IPS DF 6.9 (cell line): ENCODE measurements at regions not wholly inside any gene's neighbourhood (a gene's known extent, or its start where the extent isn't known, plus 50 kb on each side); places are given as distances from the start of the nearest gene placed in this dataset.

Experiments
- DNase-seq: peaks from one replicate; pipeline ENCODE4 v3.0.0-alpha.2; 2013; ENCODE audit warnings: low read depth, low spot score
- H3K27ac ChIP-seq: one replicate; pipeline ENCODE4 v1.5.1; 2013; ENCODE audit warnings: low read length, control low read depth
- H3K27me3 ChIP-seq: 2 replicates; pipeline ENCODE4 v1.6.1; 2013; ENCODE audit warnings: mild to moderate bottlenecking, low read length; ENCODE audit not compliant: control insufficient read depth, insufficient read depth
- H3K36me3 ChIP-seq: 2 replicates; pipeline ENCODE4 v1.6.1; 2013; ENCODE audit warnings: low read length; ENCODE audit not compliant: control insufficient read depth, insufficient read depth
- H3K4me1 ChIP-seq: 2 replicates; pipeline ENCODE4 v1.6.1; 2013; ENCODE audit warnings: low read length; ENCODE audit not compliant: control insufficient read depth, insufficient read depth
- H3K4me3 ChIP-seq: 2 replicates; pipeline ENCODE4 v1.5.1; 2013; ENCODE audit warnings: mild to moderate bottlenecking, low read length
- H3K9me3 ChIP-seq: 2 replicates; pipeline ENCODE4 v1.6.1; 2013; ENCODE audit warnings: low read length, inconsistent platforms; ENCODE audit not compliant: control insufficient read depth, insufficient read depth
- WGBS: extraction: QIAGEN DNeasy Blood & Tissue Kit; methylation state at CpG from one replicate; pipeline ENCODE4 v1.1.7; 2013; ENCODE audit warnings: mixed read lengths, missing lambda C conversion rate; ENCODE audit not compliant: insufficient read length, insufficient coverage; 5-methylcytosine and 5-hydroxymethylcytosine counted together

GRCh38 chr9:108211411-108211955, 644.3 kb downstream of the ACTL7B start:
- Histone ChIP-seq H3K27me3 (no peaks in the 10 kb centered on the region), H3K4me1 (no peaks in the 10 kb centered on the region), H3K4me3 (no peak overlapping the region), H3K27ac (no peak overlapping the region), H3K9me3 (no peaks in the 10 kb centered on the region), H3K36me3 (no peaks in the 10 kb centered on the region)
- no peak for DNase-seq
- no CpG with 5 or more reads among the region's 1 CpG for WGBS

DNA sequence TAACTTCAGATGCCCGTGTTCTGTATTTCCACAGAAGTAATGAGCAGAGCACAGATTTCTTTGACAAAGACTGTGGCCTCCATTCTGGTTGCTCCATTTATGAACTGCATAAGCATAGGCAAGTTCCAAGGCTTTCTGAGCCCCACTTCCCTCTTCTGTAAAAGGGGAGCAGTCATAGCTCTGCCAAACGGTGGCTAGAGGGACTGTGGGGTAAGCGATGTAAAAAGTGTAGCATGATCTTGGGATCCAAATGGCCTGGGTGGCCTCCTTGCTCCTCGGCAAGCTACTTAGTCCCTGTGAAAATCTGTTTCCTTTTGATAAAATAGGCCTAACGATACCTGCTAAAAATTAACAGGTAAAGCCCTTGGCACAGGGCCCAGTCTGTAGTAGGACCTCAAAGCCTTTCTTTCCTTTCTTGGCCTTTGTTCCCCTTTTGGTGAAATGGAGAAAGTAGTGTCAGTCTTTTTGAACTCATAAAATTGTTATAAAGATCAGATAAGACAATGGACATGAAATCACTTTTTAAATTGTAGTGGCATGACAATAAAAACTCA, 646.6 kb downstream of the ACTL7B start:
- no peak for DNase-seq
- Histone ChIP-seq H3K4me1 (no peaks in the 10 kb centered on the region), H3K36me3 (no peaks in the 10 kb centered on the region), H3K4me3 (no peak overlapping the region), H3K27me3 (no peaks in the 10 kb centered on the region), H3K9me3 (no peaks in the 10 kb centered on the region), H3K27ac (no peak overlapping the region)
- WGBS = no CpG with 5 or more reads among the region's 5 CpGs

DNA sequence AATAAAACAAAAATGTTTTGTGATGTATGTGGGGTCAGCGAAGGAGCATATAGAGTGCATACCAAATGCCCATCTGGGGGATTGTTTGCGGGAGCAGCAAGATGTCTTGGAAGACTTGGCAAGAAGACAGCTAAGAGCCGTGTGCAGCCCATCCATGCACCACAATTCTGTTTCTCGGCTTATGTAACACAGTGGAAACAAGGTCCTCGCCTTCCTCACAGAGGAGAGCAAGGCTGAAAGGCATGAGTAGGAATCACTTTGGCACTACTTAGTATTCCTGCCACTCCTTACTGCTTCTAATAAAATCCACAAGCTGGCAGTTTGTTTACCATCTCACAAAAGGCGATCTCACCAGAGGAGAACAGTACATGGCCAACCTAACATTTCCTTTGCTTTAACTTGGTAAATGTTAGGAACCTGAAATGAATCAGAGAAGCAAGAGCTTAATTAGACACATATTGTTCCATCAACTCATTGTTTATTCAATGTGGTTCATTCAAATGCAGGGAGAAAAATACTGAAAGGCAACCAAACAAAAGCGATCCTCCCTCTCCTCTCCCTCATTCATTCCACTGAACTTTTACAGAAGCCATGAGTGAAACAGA, 648.1 kb downstream of the ACTL7B start:
- no CpG with 5 or more reads among the region's 7 CpGs for WGBS
- DNase-seq = no peak
- H3K9me3 ChIP-seq = no peaks in the 10 kb centered on the region

GRCh38 chr9:108205276-108205675, 650.5 kb downstream of the ACTL7B start:
- no peak for DNase-seq
- no peaks in the 10 kb centered on the region for H3K9me3 ChIP-seq
- H3K27ac ChIP-seq = no peak overlapping the region
- H3K27me3 ChIP-seq = no peaks in the 10 kb centered on the region
- H3K4me3 ChIP-seq = no peak overlapping the region
- H3K4me1 ChIP-seq = no peaks in the 10 kb centered on the region
- H3K36me3 ChIP-seq = no peaks in the 10 kb centered on the region

More for the DNA sequence above, 648.1 kb downstream of the ACTL7B start:
- Histone ChIP-seq H3K27ac (no peak overlapping the region), H3K4me1 (no peaks in the 10 kb centered on the region), H3K27me3 (no peaks in the 10 kb centered on the region), H3K4me3 (no peak overlapping the region), H3K36me3 (no peaks in the 10 kb centered on the region)

- no peaks in the 10 kb centered on the region for H3K36me3 ChIP-seq
- DNase-seq = no peak
- no peak overlapping the region for H3K27ac ChIP-seq
- no CpG with 5 or more reads among the region's 1 CpG for WGBS
- no peaks in the 10 kb centered on the region for H3K27me3 ChIP-seq
- H3K4me3 ChIP-seq = no peak overlapping the region
- no peaks in the 10 kb centered on the region for H3K4me1 ChIP-seq
- H3K9me3 ChIP-seq = no peaks in the 10 kb centered on the region
These were observed 657.9 kb downstream of the ACTL7B start for GRCh38 chr9:108197899-108198298.

DNA sequence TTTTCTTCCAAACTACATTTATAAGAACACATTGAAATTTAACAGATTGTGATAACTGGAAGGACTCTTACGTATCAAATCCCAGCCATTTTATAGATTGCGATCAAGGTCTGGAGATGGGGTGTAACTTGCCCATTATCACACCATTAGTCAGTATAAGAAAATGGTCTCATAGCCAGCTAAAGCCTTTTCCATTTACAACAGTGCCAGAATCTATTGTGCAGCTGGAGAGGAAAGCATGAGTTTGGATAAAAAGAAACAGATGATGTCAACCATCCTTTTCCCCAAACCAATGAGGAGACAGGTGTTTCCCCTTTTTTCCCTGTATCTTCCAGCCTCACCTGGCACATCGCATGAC, 658.8 kb downstream of the ACTL7B start:
- WGBS = no CpG with 5 or more reads among the region's 3 CpGs

DNA sequence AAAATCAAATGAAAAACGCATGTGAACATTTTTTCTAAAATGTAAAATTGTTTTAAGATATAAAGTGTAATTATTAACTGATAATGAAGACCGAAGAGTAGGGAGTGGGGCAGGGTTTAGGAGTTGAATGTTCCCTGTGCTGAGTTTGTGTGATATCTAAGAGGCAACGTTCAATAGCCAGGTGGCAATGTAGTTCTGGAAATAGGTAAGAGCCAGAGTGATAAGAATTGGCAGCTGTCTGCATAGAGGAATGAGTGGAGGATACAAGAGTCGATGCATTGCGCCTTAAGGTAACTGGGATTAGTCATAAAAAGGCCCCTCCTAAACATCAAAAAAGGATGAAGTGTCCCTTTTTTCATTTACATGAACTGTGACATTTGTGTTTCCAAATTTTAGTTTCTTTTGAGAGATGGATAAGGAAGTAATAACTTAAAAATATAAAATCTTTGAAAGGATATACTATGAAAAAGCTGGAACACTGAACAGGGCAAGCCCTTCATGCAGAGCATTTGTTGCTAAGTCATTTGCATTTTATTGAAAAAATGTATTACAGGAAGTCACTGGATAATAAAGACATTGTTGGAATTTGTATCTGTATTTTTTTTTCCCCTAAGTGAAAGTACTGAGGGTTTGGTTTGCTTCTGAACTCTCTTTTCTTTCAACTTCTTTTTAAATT, 659.3 kb downstream of the ACTL7B start:
- no peak for DNase-seq
- Histone ChIP-seq H3K27ac (no peak overlapping the region), H3K4me1 (no peaks in the 10 kb centered on the region), H3K36me3 (no peaks in the 10 kb centered on the region), H3K27me3 (no peaks in the 10 kb centered on the region), H3K4me3 (no peak overlapping the region), H3K9me3 (no peaks in the 10 kb centered on the region)
- 100% methylated on average over 2 of the region's 5 CpGs for WGBS

More for the DNA sequence above, 658.8 kb downstream of the ACTL7B start:
- no peak overlapping the region for H3K27ac ChIP-seq
- DNase-seq = no peak
- no peaks in the 10 kb centered on the region for H3K4me1 ChIP-seq
- no peak overlapping the region for H3K4me3 ChIP-seq
- no peaks in the 10 kb centered on the region for H3K36me3 ChIP-seq
- H3K9me3 ChIP-seq = no peaks in the 10 kb centered on the region
- H3K27me3 ChIP-seq = no peaks in the 10 kb centered on the region

DNA sequence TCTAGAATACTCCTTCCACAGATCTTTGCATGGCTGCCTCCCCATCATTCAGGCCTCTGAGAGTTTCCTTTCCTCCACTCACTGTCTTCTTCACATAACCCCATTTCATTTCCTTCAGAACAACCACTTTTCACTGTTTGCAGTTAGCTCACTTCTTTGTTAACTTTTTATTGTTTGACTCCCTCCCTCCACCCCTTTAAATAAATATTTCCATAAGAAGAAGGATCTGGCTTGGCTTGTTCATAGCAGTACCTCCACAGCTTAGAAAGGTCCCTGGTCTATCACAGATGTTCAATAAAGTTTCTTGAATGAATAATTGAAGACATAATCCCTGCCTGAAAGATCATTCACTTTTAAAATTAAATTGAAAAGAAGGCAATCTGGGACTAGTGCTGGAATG, 661.6 kb downstream of the ACTL7B start:
- no peak overlapping the region for H3K27ac ChIP-seq
- no peak for DNase-seq
- no peaks in the 10 kb centered on the region for H3K4me1 ChIP-seq
- H3K9me3 ChIP-seq = no peaks in the 10 kb centered on the region
- H3K4me3 ChIP-seq = no peak overlapping the region
- H3K27me3 ChIP-seq = no peaks in the 10 kb centered on the region
- H3K36me3 ChIP-seq = no peaks in the 10 kb centered on the region

DNA sequence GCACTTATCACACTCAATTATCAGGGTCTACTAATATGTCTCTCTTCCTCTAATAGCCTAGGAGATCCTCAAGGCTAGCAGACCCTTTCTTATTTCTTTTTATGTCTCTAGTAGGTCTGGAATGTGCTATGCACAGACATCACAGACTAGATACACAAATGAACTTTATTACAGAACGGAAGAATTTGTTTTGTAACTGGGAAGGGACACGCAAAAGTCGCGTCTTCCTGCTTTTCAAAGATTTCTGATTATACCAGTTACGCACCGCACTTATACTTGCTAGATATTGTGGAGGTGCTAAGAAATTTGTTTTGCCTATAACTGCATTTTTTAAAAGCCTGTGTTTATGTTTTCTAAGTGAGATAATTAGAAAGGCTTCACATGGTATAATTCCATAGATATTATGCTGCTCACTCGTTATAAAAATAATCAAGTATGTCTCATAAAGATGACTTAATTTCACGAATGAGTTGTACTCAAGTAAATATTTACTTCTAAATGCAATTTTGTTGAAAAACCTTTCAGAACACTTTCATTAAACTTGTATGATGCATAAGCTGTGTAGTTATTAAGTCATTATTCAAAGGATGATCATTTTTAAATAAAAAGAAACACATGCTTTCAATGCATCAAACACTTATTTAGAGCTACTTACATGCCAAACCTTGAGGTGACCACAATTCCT, 662.6 kb downstream of the ACTL7B start:
- Histone ChIP-seq H3K4me1 (no peaks in the 10 kb centered on the region), H3K27ac (no peak overlapping the region), H3K9me3 (no peaks in the 10 kb centered on the region), H3K27me3 (no peaks in the 10 kb centered on the region), H3K36me3 (no peaks in the 10 kb centered on the region), H3K4me3 (no peak overlapping the region)
- no CpG with 5 or more reads among the region's 8 CpGs for WGBS
- no peak for DNase-seq

- no peak for DNase-seq
- Histone ChIP-seq H3K4me1 (no peaks in the 10 kb centered on the region), H3K36me3 (no peaks in the 10 kb centered on the region), H3K27me3 (no peaks in the 10 kb centered on the region), H3K9me3 (no peaks in the 10 kb centered on the region), H3K27ac (no peak overlapping the region), H3K4me3 (no peak overlapping the region)
- WGBS = no CpG with 5 or more reads among the region's 4 CpGs
These were observed 664.7 kb downstream of the ACTL7B start for GRCh38 chr9:108191065-108191464.
